SKM-1 (cell line): ENCODE measurements at regions not wholly inside any gene's neighbourhood (a gene's known extent, or its start where the extent isn't known, plus 50 kb on each side); places are given as distances from the start of the nearest gene placed in this dataset.

Experiments
- DNase-seq: peaks from one replicate; lab custom pipeline; 2025; ENCODE audit not compliant: unreplicated experiment; lab: John Stamatoyannopoulos, UW

- DNase-seq: no peak
Observed at GRCh38 chr1:36645867-36646266, 163.2 kb upstream of the CSF3R start.

- no peak for DNase-seq
Observed at GRCh38 chr1:36644556-36644955, 161.8 kb upstream of the CSF3R start.

- no peak for DNase-seq
Observed at GRCh38 chr1:36643371-36644270, 160.9 kb upstream of the CSF3R start.

- no peak for DNase-seq
Observed at GRCh38 chr1:36642802-36643201, 160.1 kb upstream of the CSF3R start.

- no peak for DNase-seq
Observed at GRCh38 chr1:36641776-36642175, 159.1 kb upstream of the CSF3R start.

- no peak for DNase-seq
Observed at GRCh38 chr1:36639461-36639860, 156.7 kb upstream of the CSF3R start.

- DNase-seq: no peak
Observed at GRCh38 chr1:36638268-36638667, 155.6 kb upstream of the CSF3R start.

GRCh38 chr1:36636206-36636605 is 153.5 kb upstream of the CSF3R start:
- no peak for DNase-seq

- DNase-seq: no peak
Observed at GRCh38 chr1:36635284-36635683, 152.6 kb upstream of the CSF3R start.

- no peak for DNase-seq
Observed at GRCh38 chr1:36628804-36629203, 146.1 kb upstream of the CSF3R start.

GRCh38 chr1:36626435-36626834 is 143.7 kb upstream of the CSF3R start:
- no peak for DNase-seq

GRCh38 chr1:36625935-36626310 is 143.2 kb upstream of the CSF3R start:
- no peak for DNase-seq

GRCh38 chr1:36625253-36625934 is 142.7 kb upstream of the CSF3R start:
- no peak for DNase-seq

- no peak for DNase-seq
Observed at GRCh38 chr1:36624466-36624865, 141.8 kb upstream of the CSF3R start.

- DNase-seq: no peak
Observed at GRCh38 chr1:36622741-36623648, 140.3 kb upstream of the CSF3R start.

GRCh38 chr1:36621531-36621930 is 138.8 kb upstream of the CSF3R start:
- DNase-seq: no peak

- no peak for DNase-seq
Observed at GRCh38 chr1:36620142-36620541, 137.4 kb upstream of the CSF3R start.

GRCh38 chr1:36614991-36615390 is 132.3 kb upstream of the CSF3R start:
- no peak for DNase-seq

GRCh38 chr1:36614571-36614970 is 131.9 kb upstream of the CSF3R start:
- DNase-seq: no peak

- no peak for DNase-seq
Observed at GRCh38 chr1:36613721-36614120, 131.0 kb upstream of the CSF3R start.

- no peak for DNase-seq
Observed at GRCh38 chr1:36612881-36613280, 130.2 kb upstream of the CSF3R start.
